HCT116 (cell line): ENCODE measurements at regions not wholly inside any gene's neighbourhood (a gene's known extent, or its start where the extent isn't known, plus 50 kb on each side); places are given as distances from the start of the nearest gene placed in this dataset.

Experiments used
- ATAC-seq: fragments of 200-7000 bp; cut with Tn5 transposase; 2 replicates; pipeline ENCODE4 v1.9.1; 2020; ENCODE audit warnings: mild to moderate bottlenecking, moderate library complexity
- BruUV-seq: library from RNA; stranded (reverse); fragments of 400-500 nt; replicated peaks from 2 replicates; lab custom pipeline; 2021; lab: Mats Ljungman, UMichigan
- CTCF ChIA-PET: fragments of 300-600 bp; sonication (Branson Sonifier 250); formaldehyde crosslinking; loops from one replicate; lab custom pipeline; 2021; ENCODE audit warnings: antibody characterized with exemption; lab: Charles Lee
- POLR2A ChIA-PET: fragments of 300-600, 350-600 bp; sonication (Branson Sonifier 250); formaldehyde crosslinking; loops from one replicate; lab custom pipeline; 2021; ENCODE audit warnings: antibody characterized with exemption; lab: Charles Lee
- RAD21 ChIA-PET, 2 experiments: fragments of 300-600 bp; sonication (Branson Sonifier 250); formaldehyde crosslinking; loops; one replicate each; lab custom pipeline; 2023; ENCODE audit warnings: low total read pairs in 2 of 2; ENCODE audit not compliant: uncharacterized antibody in 2 of 2, unreplicated experiment in 2 of 2, low non-redundant PET in 1 of 2; lab: Charles Lee
- DNase-seq: peaks from one replicate; pipeline ENCODE4 v3.0.0-alpha.2; 2010; ENCODE audit warnings: low read depth, low spot score
- H2AFZ ChIP-seq: fragments of 200-600 bp; shearing (Covaris generic), sonication (generic); 2 replicates; pipeline ENCODE4 v1.6.1; 2017; ENCODE audit warnings: low read depth, mixed run types, mixed read lengths, antibody characterized with exemption, low read length; ENCODE audit not compliant: poor library complexity, severe bottlenecking
- H3K27ac ChIP-seq: 2 replicates; pipeline ENCODE4 v1.5.1; 2012; ENCODE audit warnings: low read depth, low read length
- H3K27me3 ChIP-seq: fragments of 200-600 bp; sonication (generic); 2 replicates; pipeline ENCODE4 v1.6.1; 2016; ENCODE audit warnings: mixed run types, low read length, mixed read lengths; ENCODE audit not compliant: insufficient read depth
- H3K36me3 ChIP-seq, 2 experiments: fragments of 200-500 bp in 1 of 2; fragments of 200-600 bp in 1 of 2; sonication (Bioruptor generic) in 1 of 2; sonication (generic) in 1 of 2; 2 replicates each; pipeline versions ENCODE4 v1.5.1 to v1.6.1; 2014 to 2016; ENCODE audit warnings: low read length in 2 of 2, inconsistent platforms in 1 of 2, mixed read lengths in 1 of 2, mixed run types in 1 of 2; ENCODE audit not compliant: insufficient read depth in 2 of 2, control insufficient read depth in 1 of 2
- H3K4me1 ChIP-seq, 2 experiments: fragments of 200-600 bp in 1 of 2; sonication (generic) in 1 of 2; 2 replicates each; pipeline versions ENCODE4 v1.5.1 to v1.6.1; 2012 to 2017; ENCODE audit warnings: low read length in 2 of 2, inconsistent platforms in 1 of 2, mild to moderate bottlenecking in 1 of 2, mixed read lengths in 1 of 2, mixed run types in 1 of 2, moderate library complexity in 1 of 2; ENCODE audit not compliant: insufficient read depth in 2 of 2, control insufficient read depth in 1 of 2
- H3K4me2 ChIP-seq: fragments of 200-600 bp; sonication (generic); 2 replicates; pipeline ENCODE4 v1.6.1; 2017; ENCODE audit warnings: mixed run types, low read length, mixed read lengths
- H3K4me3 ChIP-seq, 2 experiments: fragments of 200-600 bp in 1 of 2; sonication (generic) in 1 of 2; replicated peaks in 1 of 2; 2 replicates each; pipeline ENCODE4 v1.5.1; 2011 to 2016; ENCODE audit warnings: low read length in 2 of 2, control low read depth in 1 of 2, low read depth in 1 of 2, mild to moderate bottlenecking in 1 of 2, mixed read lengths in 1 of 2, mixed run types in 1 of 2
- H3K79me2 ChIP-seq: fragments of 200-600 bp; sonication (generic); 2 replicates; pipeline ENCODE4 v1.6.1; 2017; ENCODE audit warnings: mild to moderate bottlenecking, mixed run types, low read length, moderate library complexity, mixed read lengths; ENCODE audit not compliant: insufficient read depth
- H3K9ac ChIP-seq: fragments of 200-600 bp; sonication (generic); 2 replicates; pipeline ENCODE4 v1.6.1; 2016; ENCODE audit warnings: low read length, mixed read lengths
- H3K9me2 ChIP-seq: fragments of 200-600 bp; sonication (generic), shearing (Covaris generic); 2 replicates; pipeline ENCODE4 v1.6.1; 2017; ENCODE audit warnings: mixed run types, mild to moderate bottlenecking, moderate library complexity; ENCODE audit not compliant: insufficient read depth
- H3K9me3 ChIP-seq, 2 experiments: fragments of 200-500 bp in 1 of 2; fragments of 200-600 bp in 1 of 2; sonication (Bioruptor generic) in 1 of 2; sonication (generic) in 1 of 2; 2 replicates each; pipeline ENCODE4 v1.6.1; 2014 to 2017; ENCODE audit warnings: low read length in 2 of 2, mixed read lengths in 2 of 2, inconsistent platforms in 1 of 2, low read depth in 1 of 2, mild to moderate bottlenecking in 1 of 2, mixed run types in 1 of 2, moderate library complexity in 1 of 2; ENCODE audit not compliant: control insufficient read depth in 1 of 2, insufficient read depth in 1 of 2
- H4K20me1 ChIP-seq: fragments of 200-600 bp; sonication (generic), shearing (Covaris generic); 2 replicates; pipeline ENCODE4 v1.6.1; 2017; ENCODE audit warnings: mixed run types, mild to moderate bottlenecking, moderate library complexity; ENCODE audit not compliant: insufficient read depth
- ATF3 ChIP-seq: IDR thresholded peaks from 2 replicates; pipeline ENCODE4 v1.6.1; 2012
- CBX3 ChIP-seq: IDR thresholded peaks from 2 replicates; pipeline ENCODE4 v1.6.1; 2012; ENCODE audit warnings: low read depth
- CEBPB ChIP-seq: IDR thresholded peaks from 2 replicates; pipeline ENCODE4 v1.6.1; 2012; ENCODE audit warnings: low read depth
- EGR1 ChIP-seq: IDR thresholded peaks from 2 replicates; pipeline ENCODE4 v1.6.1; 2012; ENCODE audit warnings: low read depth
- EZH2 ChIP-seq: fragments of 200-600 bp; sonication (generic); IDR thresholded peaks from 2 replicates; pipeline ENCODE4 v1.6.1; 2017; ENCODE audit warnings: antibody characterized with exemption, mixed run types
- EZH2phosphoT487 ChIP-seq: fragments of 200-600 bp; IDR thresholded peaks from 2 replicates; pipeline ENCODE4 v1.6.1; 2018; ENCODE audit warnings: antibody characterized with exemption, borderline replicate concordance
- FOSL1 ChIP-seq: IDR thresholded peaks from 2 replicates; pipeline ENCODE4 v1.6.1; 2012; ENCODE audit warnings: low read depth
- JUND ChIP-seq: IDR thresholded peaks from 2 replicates; pipeline ENCODE4 v1.6.1; 2012
- MAX ChIP-seq: IDR thresholded peaks from 2 replicates; pipeline ENCODE4 v1.6.1; 2012
- POLR2AphosphoS5 ChIP-seq: IDR thresholded peaks from 2 replicates; pipeline ENCODE4 v1.6.1; 2011; ENCODE audit warnings: mild to moderate bottlenecking, low read depth, low read length, moderate library complexity
- RAD21 ChIP-seq: IDR thresholded peaks from 2 replicates; pipeline ENCODE4 v1.6.1; 2012; ENCODE audit warnings: low read depth, mild to moderate bottlenecking
- REST ChIP-seq: IDR thresholded peaks from 2 replicates; pipeline ENCODE4 v1.6.1; 2012; ENCODE audit warnings: low read depth
- SIN3A ChIP-seq: IDR thresholded peaks from 2 replicates; pipeline ENCODE4 v1.6.1; 2012; ENCODE audit warnings: low read depth
- SP1 ChIP-seq: IDR thresholded peaks from 2 replicates; pipeline ENCODE4 v1.6.1; 2012; ENCODE audit warnings: low read depth
- SRF ChIP-seq: IDR thresholded peaks from 2 replicates; pipeline ENCODE4 v1.6.1; 2012; ENCODE audit warnings: low read depth
- TCF7L2 ChIP-seq: IDR thresholded peaks from 2 replicates; pipeline ENCODE4 v1.7.0; 2011; ENCODE audit warnings: borderline replicate concordance, inconsistent platforms; ENCODE audit not compliant: insufficient read depth, insufficient read length; ENCODE audit errors: extremely low read depth
- YY1 ChIP-seq: IDR thresholded peaks from 2 replicates; pipeline ENCODE4 v1.6.1; 2011; ENCODE audit warnings: low read length, low read depth, moderate library complexity, mild to moderate bottlenecking; ENCODE audit not compliant: insufficient replicate concordance; ENCODE audit errors: extremely low read depth
- ZBTB33 ChIP-seq: IDR thresholded peaks from 2 replicates; pipeline ENCODE4 v1.6.1; 2011; ENCODE audit warnings: mild to moderate bottlenecking, low read length, moderate library complexity; ENCODE audit not compliant: insufficient replicate concordance; ENCODE audit errors: extremely low read depth
- ZFX ChIP-seq: fragments of 450-650 bp; IDR thresholded peaks from 2 replicates; pipeline ENCODE4 v1.6.1; 2017
- ZNF274 ChIP-seq: fragments of 200-500 bp; sonication (Bioruptor generic); IDR thresholded peaks from 2 replicates; pipeline ENCODE4 v1.6.1; 2014; ENCODE audit warnings: mild to moderate bottlenecking, low read depth, low read length, inconsistent platforms
- intact Hi-C: fragments of 100-400 bp; cut with micrococcal nuclease; formaldehyde crosslinking; loops from 2 replicates; pipeline ENCODE4 v1.10.0; 2022

GRCh38 chr12:97940105-97940504, 477.5 kb downstream of the RMST start:
- CTCF ChIA-PET, result no interaction called here
- TF ChIP-seq FOSL1 (no peak), TCF7L2 (no peak), CEBPB (no peak), EGR1 (no peak), EZH2phosphoT487 (no peak), RAD21 (no peak), EZH2 (no peak), CBX3 (no peak), YY1 (no peak), ATF3 (no peak), JUND (no peak), ZBTB33 (no peak), SRF (no peak), ZFX (no peak), SIN3A (no peak), SP1 (no peak), ZNF274 (no peak), POLR2AphosphoS5 (no peak), MAX (no peak), REST (no peak)
- POLR2A ChIA-PET, result no interaction called here
- Histone ChIP-seq H3K4me3 (no peak overlapping the region), H3K79me2 (no peaks in the 10 kb centered on the region), H3K4me1 (no peaks in the 10 kb centered on the region), H3K4me2 (no peak overlapping the region), H3K36me3 (no peaks in the 10 kb centered on the region), H3K27ac (no peak overlapping the region), H3K27me3 (no peaks in the 10 kb centered on the region), H4K20me1 (no peaks in the 10 kb centered on the region), H3K9me3 (no peaks in the 10 kb centered on the region), H2AFZ (no peak overlapping the region), H3K9me2 (no peaks in the 10 kb centered on the region), H3K9ac (no peak overlapping the region)
- RAD21 ChIA-PET, result no interaction called here
- intact Hi-C loops, result no loop called here
- no peak for ATAC-seq
- no peak for DNase-seq
- BruUV-seq, result no TSS peak
